ENCODE measurements at regions not wholly inside any gene's neighbourhood (a gene's known extent, or its start where the extent isn't known, plus 50 kb on each side); places are given as distances from the start of the nearest gene placed in this dataset.

- TF ChIP-seq L3MBTL2 (conservative IDR thresholded peaks at IDR 0.05): no peak
- TF ChIP-seq FOXA1 (IDR thresholded peaks at IDR 0.05): no peak
- no peak for TF ChIP-seq ELF4 (IDR thresholded peaks at IDR 0.05)
- no peak for TF ChIP-seq SP1 (IDR thresholded peaks at IDR 0.05)
- TF ChIP-seq PKNOX1 (IDR thresholded peaks at IDR 0.05): no peak
- no peak for TF ChIP-seq FOXK2 (IDR thresholded peaks at IDR 0.05)
- TF ChIP-seq TARDBP (IDR thresholded peaks at IDR 0.05): no peak
- no peak for TF ChIP-seq CTBP1 (IDR thresholded peaks at IDR 0.05; ENCODE audit: borderline replicate concordance)
- no peak for TF ChIP-seq NFRKB (IDR thresholded peaks at IDR 0.05)
- TF ChIP-seq BHLHE40 (IDR thresholded peaks at IDR 0.05; ENCODE audit: borderline replicate concordance): no peak
- TF ChIP-seq FOXM1 (IDR thresholded peaks at IDR 0.05; ENCODE audit: borderline replicate concordance): no peak
Measured at GRCh38 chr6:117128052-117128451, 137.3 kb upstream of the VGLL2 start.

Measured in HEK293T (cell line).